A673 (cell line): ENCODE measurements at regions not wholly inside any gene's neighbourhood (a gene's known extent, or its start where the extent isn't known, plus 50 kb on each side); places are given as distances from the start of the nearest gene placed in this dataset.

ENCODE experiments used
- BruUV-seq: library from RNA; stranded (reverse); fragments of 400-500 nt; replicated peaks from 2 replicates; lab custom pipeline; 2021; lab: Mats Ljungman, UMichigan
- CTCF ChIA-PET: fragments of 300-600 bp; sonication (Branson Sonifier 250); formaldehyde crosslinking; loops from one replicate; lab custom pipeline; 2022; ENCODE audit warnings: antibody characterized with exemption; lab: Charles Lee
- POLR2A ChIA-PET: fragments of 300-600 bp; sonication (Branson Sonifier 250); formaldehyde crosslinking; loops from one replicate; lab custom pipeline; 2022; ENCODE audit warnings: antibody characterized with exemption; ENCODE audit not compliant: low non-redundant PET; lab: Charles Lee
- DNase-seq: peaks from one replicate; pipeline ENCODE4 v3.0.0-alpha.2; 2015; ENCODE audit warnings: low spot score
- H3K27ac ChIP-seq: fragments of 200-600 bp; sonication (generic); 2 replicates; pipeline ENCODE4 v1.5.1; 2016; ENCODE audit warnings: mixed run types, low read depth, mild to moderate bottlenecking, mixed read lengths, antibody characterized with exemption, low read length; ENCODE audit not compliant: poor library complexity, severe bottlenecking
- H3K27me3 ChIP-seq: fragments of 200-600 bp; sonication (generic); replicated peaks from 2 replicates; pipeline ENCODE4 v1.6.1; 2017; ENCODE audit warnings: mixed run types, low read depth, mild to moderate bottlenecking, mixed read lengths, antibody characterized with exemption, low read length; ENCODE audit not compliant: insufficient read depth, poor library complexity
- H3K36me3 ChIP-seq: fragments of 200-600 bp; sonication (generic); 2 replicates; pipeline ENCODE4 v1.6.1; 2016; ENCODE audit warnings: mixed run types, mild to moderate bottlenecking, mixed read lengths, antibody characterized with exemption, low read length; ENCODE audit not compliant: insufficient read depth, poor library complexity, severe bottlenecking
- H3K4me1 ChIP-seq: fragments of 200-600 bp; sonication (generic); 2 replicates; pipeline ENCODE4 v1.6.1; 2017; ENCODE audit warnings: mixed run types, mild to moderate bottlenecking, mixed read lengths, antibody characterized with exemption, low read length; ENCODE audit not compliant: insufficient read depth, poor library complexity, severe bottlenecking
- H3K4me3 ChIP-seq: fragments of 200-600 bp; sonication (generic); 2 replicates; pipeline ENCODE4 v1.5.1; 2016; ENCODE audit warnings: low read depth, mixed run types, mild to moderate bottlenecking, mixed read lengths, low read length; ENCODE audit not compliant: poor library complexity, severe bottlenecking
- H3K9me3 ChIP-seq: fragments of 200-600 bp; sonication (generic); 2 replicates; pipeline ENCODE4 v1.6.1; 2016; ENCODE audit warnings: mixed run types, low read depth, mild to moderate bottlenecking, mixed read lengths, antibody characterized with exemption, low read length; ENCODE audit not compliant: poor library complexity, severe bottlenecking
- CTCF ChIP-seq: fragments of 300-800, 200-600 bp; sonication (generic); conservative IDR thresholded peaks from 2 replicates; pipeline ENCODE4 v1.5.1; 2017; ENCODE audit warnings: low read depth, mild to moderate bottlenecking, antibody characterized with exemption, low read length, moderate library complexity, mixed read lengths
- EZH2 ChIP-seq: fragments of 200-600 bp; sonication (generic); IDR thresholded peaks from 2 replicates; pipeline ENCODE4 v1.6.1; 2017; ENCODE audit warnings: borderline replicate concordance, low read depth, mild to moderate bottlenecking, mixed read lengths, antibody characterized with exemption, low read length; ENCODE audit not compliant: poor library complexity, severe bottlenecking
- intact Hi-C: fragments of 100-400 bp; cut with micrococcal nuclease; formaldehyde crosslinking; loops from one replicate; pipeline ENCODE4 v1.10.0; 2022; ENCODE audit not compliant: unreplicated experiment

- no peak for DNase-seq
- intact Hi-C loops: no loop called here
- ChIA-PET POLR2A (no interaction called here), CTCF (no interaction called here)
- no peaks in the 10 kb centered on the region for H3K36me3 ChIP-seq
- no peaks in the 10 kb centered on the region for H3K27me3 ChIP-seq
- TF ChIP-seq EZH2: no peak
- no peak for TF ChIP-seq CTCF
- no peak overlapping the region for H3K27ac ChIP-seq
- H3K4me1 ChIP-seq: no peaks in the 10 kb centered on the region
- H3K9me3 ChIP-seq: no peaks in the 10 kb centered on the region
- no peak overlapping the region for H3K4me3 ChIP-seq
- no TSS peak for BruUV-seq
Observed at GRCh38 chr5:156182174-156182967, 144.6 kb upstream of the SGCD start.

- ChIA-PET POLR2A (no interaction called here), CTCF (no interaction called here)
- no peak for DNase-seq
- no peak overlapping the region for H3K4me3 ChIP-seq
- H3K27ac ChIP-seq: no peak overlapping the region
- intact Hi-C loops: no loop called here
- H3K36me3 ChIP-seq: no peaks in the 10 kb centered on the region
- no peaks in the 10 kb centered on the region for H3K4me1 ChIP-seq
- no peaks in the 10 kb centered on the region for H3K9me3 ChIP-seq
- BruUV-seq: no TSS peak
- TF ChIP-seq EZH2 (no peak), CTCF (no peak)
- no peaks in the 10 kb centered on the region for H3K27me3 ChIP-seq
Observed at GRCh38 chr5:156186760-156187159, 140.2 kb upstream of the SGCD start.

- BruUV-seq: no TSS peak
- no peaks in the 10 kb centered on the region for H3K27me3 ChIP-seq
- DNase-seq: peak; percentile 2
- no peak overlapping the region for H3K27ac ChIP-seq
- H3K36me3 ChIP-seq: no peaks in the 10 kb centered on the region
- no peaks in the 10 kb centered on the region for H3K9me3 ChIP-seq
- no peaks in the 10 kb centered on the region for H3K4me1 ChIP-seq
- intact Hi-C loops: no loop called here
- no peak overlapping the region for H3K4me3 ChIP-seq
- TF ChIP-seq EZH2: no peak
- no peak for TF ChIP-seq CTCF
- ChIA-PET POLR2A (no interaction called here), CTCF (no interaction called here)
Observed at GRCh38 chr5:156188016-156188415, 138.9 kb upstream of the SGCD start.
